ENCODE measurements at regions not wholly inside any gene's neighbourhood (a gene's known extent, or its start where the extent isn't known, plus 50 kb on each side); places are given as distances from the start of the nearest gene placed in this dataset.
A peak's percentile ranks its signal among the peaks of the same experiment; 100 is the strongest.

DNA sequence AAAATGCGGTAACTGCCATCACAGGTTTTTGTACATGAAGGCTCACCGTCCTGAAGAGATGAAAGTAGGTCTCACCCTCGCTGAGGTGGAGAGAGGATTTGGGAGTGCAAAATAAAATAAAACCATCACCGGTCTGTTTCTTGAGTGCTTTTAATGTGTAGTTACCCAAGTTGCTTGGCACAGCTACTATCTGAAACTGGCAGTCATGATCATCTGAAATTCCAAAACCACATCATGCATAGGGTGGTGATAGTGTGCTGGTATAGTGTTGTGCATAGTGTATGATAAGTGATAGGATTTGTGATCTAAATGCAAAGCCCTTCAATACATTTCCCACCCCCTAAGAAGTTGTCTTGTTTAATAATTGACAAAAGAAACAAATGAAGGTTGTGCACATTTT is 381.3 kb downstream of the DMRT2 start:
- intact Hi-C loops (cut with DNase I) = no loop called here
- TF ChIP-seq, protein P1, sequence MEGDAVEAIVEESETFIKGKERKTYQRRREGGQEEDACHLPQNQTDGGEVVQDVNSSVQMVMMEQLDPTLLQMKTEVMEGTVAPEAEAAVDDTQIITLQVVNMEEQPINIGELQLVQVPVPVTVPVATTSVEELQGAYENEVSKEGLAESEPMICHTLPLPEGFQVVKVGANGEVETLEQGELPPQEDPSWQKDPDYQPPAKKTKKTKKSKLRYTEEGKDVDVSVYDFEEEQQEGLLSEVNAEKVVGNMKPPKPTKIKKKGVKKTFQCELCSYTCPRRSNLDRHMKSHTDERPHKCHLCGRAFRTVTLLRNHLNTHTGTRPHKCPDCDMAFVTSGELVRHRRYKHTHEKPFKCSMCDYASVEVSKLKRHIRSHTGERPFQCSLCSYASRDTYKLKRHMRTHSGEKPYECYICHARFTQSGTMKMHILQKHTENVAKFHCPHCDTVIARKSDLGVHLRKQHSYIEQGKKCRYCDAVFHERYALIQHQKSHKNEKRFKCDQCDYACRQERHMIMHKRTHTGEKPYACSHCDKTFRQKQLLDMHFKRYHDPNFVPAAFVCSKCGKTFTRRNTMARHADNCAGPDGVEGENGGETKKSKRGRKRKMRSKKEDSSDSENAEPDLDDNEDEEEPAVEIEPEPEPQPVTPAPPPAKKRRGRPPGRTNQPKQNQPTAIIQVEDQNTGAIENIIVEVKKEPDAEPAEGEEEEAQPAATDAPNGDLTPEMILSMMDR (IDR thresholded peaks at IDR 0.05) = no peak
- DNase-seq = no peak
- no peaks in the 10 kb centered on the region for H3K4me1 ChIP-seq
- H3K4me3 ChIP-seq = no peak overlapping the region
- H3K36me3 ChIP-seq (ENCODE audit: insufficient read depth in 1 of 2, low read depth in 1 of 2) = no peaks in the 10 kb centered on the region
- no peak overlapping the region for H3K27ac ChIP-seq
- no peak for ATAC-seq
- no peaks in the 10 kb centered on the region for H3K27me3 ChIP-seq (ENCODE audit: insufficient read depth in 3 of 3, low read length in 2 of 3)
- no peaks in the 10 kb centered on the region for H3K9me3 ChIP-seq
- WGBS, 3 donors = 81 to 88% (median 82%) methylated on average over 4 of the region's 4 CpGs

DNA sequence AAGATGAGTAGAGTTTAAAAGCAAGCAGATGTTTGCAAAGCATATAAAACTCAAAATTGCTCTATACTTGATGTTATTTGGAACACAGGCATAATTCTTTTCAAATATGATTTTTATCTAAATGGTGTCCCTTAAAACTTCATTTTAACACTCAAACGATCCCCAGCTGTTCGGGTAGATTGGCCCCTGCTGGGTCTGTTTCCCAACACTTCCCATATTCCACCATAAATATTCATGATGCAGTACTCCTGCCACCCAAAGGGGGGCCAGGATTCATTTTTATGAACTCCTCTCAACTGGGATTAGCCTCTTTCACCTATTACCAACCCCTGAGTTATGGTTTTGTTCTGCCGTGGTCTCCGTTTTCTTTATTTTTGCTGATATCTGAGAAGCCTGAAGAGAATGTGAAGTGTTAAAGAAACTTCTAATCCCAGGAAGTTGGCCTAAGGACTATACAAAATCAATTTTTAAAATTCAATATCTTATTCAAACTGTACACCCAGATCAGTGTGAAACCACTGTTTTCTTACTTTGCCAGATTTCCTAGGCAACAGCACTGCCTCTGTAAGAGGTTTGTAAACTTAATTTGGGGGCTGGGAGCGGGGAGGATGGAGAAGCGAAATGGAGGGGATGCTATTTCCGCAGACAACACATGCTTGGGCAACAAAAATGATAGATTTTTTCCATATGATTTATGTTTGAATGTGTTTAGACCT is 384.1 kb downstream of the DMRT2 start:
- no peak for ATAC-seq
- H3K36me3 ChIP-seq (ENCODE audit: insufficient read depth in 1 of 2, low read depth in 1 of 2) = no peaks in the 10 kb centered on the region
- intact Hi-C loops (cut with DNase I) = no loop called here
- TF ChIP-seq, protein P1 (IDR thresholded peaks at IDR 0.05) = peak; percentile 21
- DNase-seq = no peak
- no peaks in the 10 kb centered on the region for H3K9me3 ChIP-seq
- H3K4me1 ChIP-seq = no peaks in the 10 kb centered on the region
- no peak overlapping the region for H3K4me3 ChIP-seq
- 39 to 52% (median 40%) methylated on average over 7 of the region's 7 CpGs for WGBS, 3 donors
- H3K27ac ChIP-seq = no peak overlapping the region
- H3K27me3 ChIP-seq (ENCODE audit: insufficient read depth in 3 of 3, low read length in 2 of 3) = no peaks in the 10 kb centered on the region

DNA sequence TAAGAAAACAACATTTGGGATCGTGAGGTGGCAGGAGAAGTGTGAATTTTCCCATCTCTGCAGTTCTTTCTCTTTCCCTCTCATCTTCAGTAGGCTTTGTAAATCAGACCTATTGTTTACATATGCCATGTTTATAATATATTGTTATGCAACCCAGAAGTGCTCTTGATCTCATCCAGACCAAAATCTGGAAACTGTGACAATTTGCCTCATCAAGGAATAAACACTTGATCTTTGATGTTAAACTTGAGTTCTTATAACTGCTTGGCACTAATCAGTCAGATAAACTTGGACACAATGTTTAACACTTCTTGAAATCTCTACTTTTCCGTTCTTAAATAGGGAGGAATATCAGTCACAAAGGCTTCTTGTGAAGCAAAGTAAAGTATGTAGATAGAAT is 384.7 kb downstream of the DMRT2 start:
- intact Hi-C loops (cut with DNase I) = no loop called here
- H3K36me3 ChIP-seq (ENCODE audit: insufficient read depth in 1 of 2, low read depth in 1 of 2) = no peaks in the 10 kb centered on the region
- no peak overlapping the region for H3K27ac ChIP-seq
- DNase-seq (no peak), ATAC-seq (no peak)
- no peaks in the 10 kb centered on the region for H3K27me3 ChIP-seq (ENCODE audit: insufficient read depth in 3 of 3, low read length in 2 of 3)
- TF ChIP-seq, protein P1 (IDR thresholded peaks at IDR 0.05) = no peak
- H3K4me1 ChIP-seq = no peaks in the 10 kb centered on the region
- WGBS, 3 donors = 28 to 49% (median 34%) methylated on average over 2 of the region's 2 CpGs
- H3K9me3 ChIP-seq = no peaks in the 10 kb centered on the region
- no peak overlapping the region for H3K4me3 ChIP-seq

DNA sequence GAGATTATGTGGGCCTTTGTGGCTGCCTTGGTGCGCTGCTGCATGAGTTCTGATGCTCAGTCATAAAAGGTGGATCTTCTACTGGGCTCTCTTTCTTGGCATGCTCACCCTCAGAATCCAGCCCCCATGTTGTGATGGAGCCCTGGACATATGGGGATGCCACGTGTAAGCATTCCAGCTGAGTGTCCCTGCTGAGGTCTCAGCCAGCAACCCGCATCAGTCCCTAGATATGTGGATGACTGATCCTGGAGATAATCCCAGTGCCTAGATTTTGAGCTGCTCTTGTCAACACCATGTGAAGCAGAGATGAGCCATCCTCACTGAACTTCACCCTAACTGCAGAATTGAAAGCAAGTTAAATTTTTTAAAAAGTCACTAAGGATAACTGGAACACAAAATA is 390.1 kb downstream of the DMRT2 start:
- Histone ChIP-seq H3K36me3 (ENCODE audit: insufficient read depth in 1 of 2, low read depth in 1 of 2) (no peaks in the 10 kb centered on the region), H3K4me1 (no peaks in the 10 kb centered on the region), H3K9me3 (no peaks in the 10 kb centered on the region), H3K27ac (no peak overlapping the region), H3K27me3 (ENCODE audit: insufficient read depth in 3 of 3, low read length in 2 of 3) (no peaks in the 10 kb centered on the region), H3K4me3 (no peak overlapping the region)
- intact Hi-C loops (cut with DNase I) = no loop called here
- WGBS, 3 donors = 73 to 76% (median 75%) methylated on average over 3 of the region's 3 CpGs
- no peak for ATAC-seq
- DNase-seq = no peak
- TF ChIP-seq, protein P1 (IDR thresholded peaks at IDR 0.05) = no peak

DNA sequence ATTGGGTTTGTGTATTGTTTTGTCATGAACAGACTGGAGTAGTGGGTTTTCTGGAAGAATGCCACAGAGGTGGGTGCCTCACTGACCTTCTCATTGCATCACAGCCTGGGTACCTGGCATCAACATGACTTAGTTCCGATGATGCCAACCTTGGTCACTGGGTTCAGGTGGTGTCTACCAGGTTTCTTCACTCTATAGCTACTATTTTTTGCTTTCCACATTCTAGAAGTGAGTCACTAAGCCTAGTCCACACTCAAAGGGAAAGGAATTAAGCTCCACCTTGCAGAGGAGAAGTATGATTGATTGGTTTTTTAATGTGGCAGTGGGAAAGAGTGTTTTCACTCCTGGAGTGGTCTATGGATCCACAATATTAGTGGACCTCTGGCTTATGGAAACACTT is 391.9 kb downstream of the DMRT2 start:
- DNase-seq (no peak), ATAC-seq (no peak)
- Histone ChIP-seq H3K36me3 (ENCODE audit: insufficient read depth in 1 of 2, low read depth in 1 of 2) (no peaks in the 10 kb centered on the region), H3K27me3 (ENCODE audit: insufficient read depth in 3 of 3, low read length in 2 of 3) (no peaks in the 10 kb centered on the region), H3K9me3 (no peaks in the 10 kb centered on the region), H3K4me1 (no peaks in the 10 kb centered on the region), H3K4me3 (no peak overlapping the region), H3K27ac (no peak overlapping the region)
- WGBS, 3 donors = 95 to 100% (median 98%) methylated on average over 1 of the region's 1 CpG
- intact Hi-C loops (cut with DNase I) = no loop called here
- TF ChIP-seq, protein P1 (IDR thresholded peaks at IDR 0.05) = no peak
